Naive B cell (primary cell): ENCODE measurements at regions not wholly inside any gene's neighbourhood (a gene's known extent, or its start where the extent isn't known, plus 50 kb on each side); places are given as distances from the start of the nearest gene placed in this dataset.
"Not testable (repeated sequence)": the region's sequence is repeated elsewhere in the genome, so short reads cannot be mapped to it uniquely, and the experiment has no call there.

Experiments used
- ATAC-seq, 2 donors: fragments of 150-1000 bp; cut with Tn5 transposase; 2 replicates each; pipeline ENCODE4 v1.10.0; 2021; ENCODE audit warnings: low read depth in 2 of 2, mild to moderate bottlenecking in 2 of 2, moderate library complexity in 2 of 2
- DNase-seq: peaks from one replicate; pipeline ENCODE4 v3.0.0; 2022
- H3K27ac Mint-ChIP-seq, 6 donors: one replicate each; pipeline ENCODE4 v1.8.0; 2020 to 2022; ENCODE audit warnings: mild to moderate bottlenecking in 6 of 6, mixed read lengths in 6 of 6, moderate library complexity in 5 of 6, inconsistent platforms in 2 of 6
- H3K27me3 Mint-ChIP-seq, 3 donors: one replicate each; pipeline ENCODE4 v1.8.0; 2021 to 2022; ENCODE audit warnings: mixed read lengths in 3 of 3, mild to moderate bottlenecking in 1 of 3
- H3K36me3 Mint-ChIP-seq, 2 donors: one replicate each; pipeline ENCODE4 v1.8.0; 2020 to 2022; ENCODE audit warnings: mixed read lengths in 2 of 2, inconsistent platforms in 1 of 2, mild to moderate bottlenecking in 1 of 2
- H3K4me1 Mint-ChIP-seq, 3 donors: one replicate each; pipeline ENCODE4 v1.8.0; 2020 to 2022; ENCODE audit warnings: mixed read lengths in 3 of 3, inconsistent platforms in 1 of 3, mild to moderate bottlenecking in 1 of 3, moderate library complexity in 1 of 3
- H3K4me3 Mint-ChIP-seq, 8 donors: one replicate each; pipeline ENCODE4 v1.8.0; 2020 to 2022; ENCODE audit warnings: mild to moderate bottlenecking in 8 of 8, mixed read lengths in 8 of 8, moderate library complexity in 8 of 8, inconsistent platforms in 2 of 8
- H3K9me3 Mint-ChIP-seq, 7 donors: one replicate each; pipeline ENCODE4 v1.8.0; 2020 to 2022; ENCODE audit warnings: mixed read lengths in 7 of 7, mild to moderate bottlenecking in 5 of 7, inconsistent platforms in 2 of 7, moderate library complexity in 1 of 7

GRCh38 chrX:124181515-124181914, 150.9 kb upstream of the TEX13D start:
- H3K27me3 Mint-ChIP-seq, DNase-seq, H3K4me1 Mint-ChIP-seq, H3K4me3 Mint-ChIP-seq, H3K27ac Mint-ChIP-seq, ATAC-seq: not testable (repeated sequence)
- peaks cover 7 to 14% of the 10 kb centered on the region in 2 donors for H3K36me3 Mint-ChIP-seq
- peaks cover 2 to 19% (median 10%) of the 10 kb centered on the region in 7 donors for H3K9me3 Mint-ChIP-seq

GRCh38 chrX:124190440-124190839, 142.0 kb upstream of the TEX13D start:
- Mint-ChIP-seq H3K9me3 (peaks cover 0 to 3% (median 0%) of the 10 kb centered on the region in 7 donors), H3K4me1 (no peaks in the 10 kb centered on the region), H3K36me3 (no peaks in the 10 kb centered on the region), H3K4me3 (no peak overlapping the region), H3K27me3 (no peaks in the 10 kb centered on the region), H3K27ac (no peak overlapping the region)
- DNase-seq (no peak), ATAC-seq (no peak)

GRCh38 chrX:124194199-124194598, 138.3 kb upstream of the TEX13D start:
- Mint-ChIP-seq H3K4me3 (no peak overlapping the region), H3K27me3 (no peaks in the 10 kb centered on the region), H3K4me1 (no peaks in the 10 kb centered on the region), H3K9me3 (peaks cover 0 to 1% (median 0%) of the 10 kb centered on the region in 7 donors), H3K27ac (no peak overlapping the region), H3K36me3 (no peaks in the 10 kb centered on the region)
- ATAC-seq (no peak), DNase-seq (no peak)

- H3K9me3 Mint-ChIP-seq = peaks cover 0 to 1% (median 0%) of the 10 kb centered on the region in 7 donors
- no peak overlapping the region for H3K4me3 Mint-ChIP-seq
Measured at GRCh38 chrX:124194901-124195300, 137.6 kb upstream of the TEX13D start.

GRCh38 chrX:124203311-124203710, 129.1 kb upstream of the TEX13D start:
- ATAC-seq (no peak), DNase-seq (no peak)
- no peaks in the 10 kb centered on the region for H3K4me1 Mint-ChIP-seq
- H3K27me3 Mint-ChIP-seq = no peaks in the 10 kb centered on the region
- H3K9me3 Mint-ChIP-seq = peaks cover 5 to 15% (median 9%) of the 10 kb centered on the region in 7 donors
- H3K27ac Mint-ChIP-seq = no peak overlapping the region
- peaks cover 0 to 14% of the 10 kb centered on the region in 2 donors for H3K36me3 Mint-ChIP-seq
- H3K4me3 Mint-ChIP-seq = no peak overlapping the region

More at GRCh38 chrX:124194901-124195300, 137.6 kb upstream of the TEX13D start:
- H3K36me3 Mint-ChIP-seq = no peaks in the 10 kb centered on the region
- DNase-seq (no peak), ATAC-seq (no peak)
- no peaks in the 10 kb centered on the region for H3K4me1 Mint-ChIP-seq
- H3K27me3 Mint-ChIP-seq = no peaks in the 10 kb centered on the region
- no peak overlapping the region for H3K27ac Mint-ChIP-seq

- H3K4me3 Mint-ChIP-seq = no peak overlapping the region
- DNase-seq (no peak), ATAC-seq (peak; percentile 27 to 40)
- peak overlapping the region in 1 of 6 donors; percentile 49 for H3K27ac Mint-ChIP-seq
- no peaks in the 10 kb centered on the region for H3K36me3 Mint-ChIP-seq
- H3K4me1 Mint-ChIP-seq = peaks cover 12 to 13% (median 13%) of the 10 kb centered on the region in 3 donors
- H3K27me3 Mint-ChIP-seq = no peaks in the 10 kb centered on the region
- peaks cover 0 to 2% (median 0%) of the 10 kb centered on the region in 7 donors for H3K9me3 Mint-ChIP-seq
Measured at GRCh38 chrX:124208660-124209059, 123.8 kb upstream of the TEX13D start.

GRCh38 chrX:124209792-124210576, 122.5 kb upstream of the TEX13D start:
- H3K27ac Mint-ChIP-seq = no peak overlapping the region
- DNase-seq (no peak), ATAC-seq (no peak)
- no peaks in the 10 kb centered on the region for H3K36me3 Mint-ChIP-seq
- peaks cover 12 to 13% (median 13%) of the 10 kb centered on the region in 3 donors for H3K4me1 Mint-ChIP-seq
- no peaks in the 10 kb centered on the region for H3K9me3 Mint-ChIP-seq
- H3K4me3 Mint-ChIP-seq = no peak overlapping the region
- no peaks in the 10 kb centered on the region for H3K27me3 Mint-ChIP-seq

GRCh38 chrX:124211312-124211942, 121.0 kb upstream of the TEX13D start:
- ATAC-seq = peak in 1 of 2 donors; percentile 36
- Mint-ChIP-seq H3K27me3 (no peaks in the 10 kb centered on the region), H3K4me1 (peaks cover 15 to 23% (median 17%) of the 10 kb centered on the region in 3 donors), H3K9me3 (no peaks in the 10 kb centered on the region), H3K27ac (no peak overlapping the region), H3K36me3 (no peaks in the 10 kb centered on the region), H3K4me3 (no peak overlapping the region)
- DNase-seq = peak; percentile 15

GRCh38 chrX:124212622-124213021, 119.8 kb upstream of the TEX13D start:
- Mint-ChIP-seq H3K27ac (no peak overlapping the region), H3K9me3 (no peaks in the 10 kb centered on the region), H3K36me3 (no peaks in the 10 kb centered on the region), H3K4me1 (peaks cover 24 to 35% (median 28%) of the 10 kb centered on the region in 3 donors), H3K4me3 (no peak overlapping the region), H3K27me3 (no peaks in the 10 kb centered on the region)
- ATAC-seq (peak in 1 of 2 donors; percentile 16), DNase-seq (no peak)

- peaks cover 42 to 56% (median 48%) of the 10 kb centered on the region in 3 donors for H3K4me1 Mint-ChIP-seq
- DNase-seq = no peak
- H3K36me3 Mint-ChIP-seq = no peaks in the 10 kb centered on the region
- H3K27ac Mint-ChIP-seq = no peak overlapping the region
- H3K27me3 Mint-ChIP-seq = no peaks in the 10 kb centered on the region
- no peak for ATAC-seq
- H3K4me3 Mint-ChIP-seq = no peak overlapping the region
- no peaks in the 10 kb centered on the region for H3K9me3 Mint-ChIP-seq
Measured at GRCh38 chrX:124215786-124216185, 116.7 kb upstream of the TEX13D start.

- no peaks in the 10 kb centered on the region for H3K36me3 Mint-ChIP-seq
- H3K27me3 Mint-ChIP-seq = no peaks in the 10 kb centered on the region
- H3K4me1 Mint-ChIP-seq = peaks cover 42 to 56% (median 48%) of the 10 kb centered on the region in 3 donors
- H3K9me3 Mint-ChIP-seq = no peaks in the 10 kb centered on the region
- H3K4me3 Mint-ChIP-seq = peak overlapping the region in 2 of 8 donors; percentile 11 to 37
- DNase-seq (no peak), ATAC-seq (no peak)
- H3K27ac Mint-ChIP-seq = peak overlapping the region in 4 of 6 donors; percentile 11 to 95 (median 64)
Measured at GRCh38 chrX:124216396-124217115, 115.9 kb upstream of the TEX13D start.

- Mint-ChIP-seq H3K4me1 (peaks cover 38 to 53% (median 46%) of the 10 kb centered on the region in 3 donors), H3K4me3 (peak overlapping the region; percentile 66 to 84 (median 76)), H3K9me3 (no peaks in the 10 kb centered on the region), H3K27me3 (no peaks in the 10 kb centered on the region), H3K36me3 (no peaks in the 10 kb centered on the region), H3K27ac (peak overlapping the region; percentile 83 to 95 (median 92))
- peak; percentile 39 for DNase-seq
- peak; percentile 78 for ATAC-seq
Measured at GRCh38 chrX:124217304-124218251, 114.9 kb upstream of the TEX13D start.
